GM18511 (cell line): ENCODE measurements at regions not wholly inside any gene's neighbourhood (a gene's known extent, or its start where the extent isn't known, plus 50 kb on each side); places are given as distances from the start of the nearest gene placed in this dataset.

Experiments used
- ATAC-seq: cut with Tn5 transposase; IDR thresholded peaks from one replicate; pipeline ENCODE4 v1.9.1; 2021; ENCODE audit warnings: mild to moderate bottlenecking, moderate library complexity; ENCODE audit not compliant: unreplicated experiment

- ATAC-seq: no peak
Observed at GRCh38 chr12:115763376-115763775, 514.1 kb downstream of the MED13L start.

GRCh38 chr12:115762936-115763335 is 514.6 kb downstream of the MED13L start:
- ATAC-seq: no peak

GRCh38 chr12:115761784-115762183 is 515.7 kb downstream of the MED13L start:
- no peak for ATAC-seq

GRCh38 chr12:115760231-115760630 is 517.3 kb downstream of the MED13L start:
- no peak for ATAC-seq

- ATAC-seq: no peak
Observed at GRCh38 chr12:115758877-115759620, 518.4 kb downstream of the MED13L start.

- no peak for ATAC-seq
Observed at GRCh38 chr12:115758183-115758582, 519.3 kb downstream of the MED13L start.

GRCh38 chr12:115756804-115757203 is 520.7 kb downstream of the MED13L start:
- ATAC-seq: no peak

GRCh38 chr12:115756271-115756670 is 521.2 kb downstream of the MED13L start:
- ATAC-seq: no peak

- no peak for ATAC-seq
Observed at GRCh38 chr12:115755725-115756085, 521.8 kb downstream of the MED13L start.

- no peak for ATAC-seq
Observed at GRCh38 chr12:115755061-115755724, 522.3 kb downstream of the MED13L start.

GRCh38 chr12:115752913-115753726 is 524.4 kb downstream of the MED13L start:
- ATAC-seq: no peak

GRCh38 chr12:115752156-115752555 is 525.3 kb downstream of the MED13L start:
- ATAC-seq: no peak

- ATAC-seq: no peak
Observed at GRCh38 chr12:115750340-115750739, 527.2 kb downstream of the MED13L start.

GRCh38 chr12:115749071-115749841 is 528.2 kb downstream of the MED13L start:
- ATAC-seq: no peak

GRCh38 chr12:115740586-115741155 is 536.8 kb downstream of the MED13L start:
- ATAC-seq: no peak

GRCh38 chr12:115737895-115738294 is 539.6 kb downstream of the MED13L start:
- no peak for ATAC-seq

GRCh38 chr12:115736360-115736759 is 541.1 kb downstream of the MED13L start:
- ATAC-seq: no peak

GRCh38 chr12:115730975-115731541 is 546.4 kb downstream of the MED13L start:
- no peak for ATAC-seq

GRCh38 chr12:115726691-115727090 is 550.8 kb downstream of the MED13L start:
- no peak for ATAC-seq

GRCh38 chr12:115722181-115722580 is 555.3 kb downstream of the MED13L start:
- ATAC-seq: no peak
